IPS-18a (cell line): ENCODE measurements at regions not wholly inside any gene's neighbourhood (a gene's known extent, or its start where the extent isn't known, plus 50 kb on each side); places are given as distances from the start of the nearest gene placed in this dataset.
"Not testable (repeated sequence)": the region's sequence is repeated elsewhere in the genome, so short reads cannot be mapped to it uniquely, and the experiment has no call there.

Experiments
- H3K27ac ChIP-seq: one replicate; pipeline ENCODE4 v1.5.1; 2013; ENCODE audit warnings: low read length
- H3K27me3 ChIP-seq: one replicate; pipeline ENCODE4 v1.6.1; 2013; ENCODE audit warnings: mild to moderate bottlenecking, low read length; ENCODE audit not compliant: control insufficient read depth, insufficient read depth
- H3K36me3 ChIP-seq: one replicate; pipeline ENCODE4 v1.6.1; 2013; ENCODE audit warnings: low read depth, low read length; ENCODE audit not compliant: control insufficient read depth
- H3K4me1 ChIP-seq: one replicate; pipeline ENCODE4 v1.6.1; 2013; ENCODE audit warnings: low read depth, low read length; ENCODE audit not compliant: control insufficient read depth
- H3K4me3 ChIP-seq: one replicate; pipeline ENCODE4 v1.5.1; 2013; ENCODE audit warnings: low read length
- H3K9ac ChIP-seq: one replicate; pipeline ENCODE4 v1.6.1; 2013; ENCODE audit warnings: mild to moderate bottlenecking, low read length, moderate library complexity
- H3K9me3 ChIP-seq: one replicate; pipeline ENCODE4 v1.6.1; 2013; ENCODE audit warnings: low read depth, low read length; ENCODE audit not compliant: control insufficient read depth

GRCh38 chr6:113065611-113066010 is 718.5 kb downstream of the RFPL4B start:
- H3K27me3 ChIP-seq = no peaks in the 10 kb centered on the region

GRCh38 chr6:113067612-113068275 is 720.6 kb downstream of the RFPL4B start:
- no peaks in the 10 kb centered on the region for H3K9me3 ChIP-seq
- peaks cover 12% of the 10 kb centered on the region for H3K4me1 ChIP-seq
- no peaks in the 10 kb centered on the region for H3K36me3 ChIP-seq
- H3K4me3 ChIP-seq = no peak overlapping the region
- H3K27ac ChIP-seq = no peak overlapping the region
- H3K9ac ChIP-seq = no peak overlapping the region
- no peaks in the 10 kb centered on the region for H3K27me3 ChIP-seq

More at GRCh38 chr6:113065611-113066010, 718.5 kb downstream of the RFPL4B start:
- Histone ChIP-seq H3K36me3 (no peaks in the 10 kb centered on the region), H3K9ac (no peak overlapping the region), H3K27ac (no peak overlapping the region), H3K4me1 (peaks cover 12% of the 10 kb centered on the region), H3K4me3 (no peak overlapping the region), H3K9me3 (no peaks in the 10 kb centered on the region)

GRCh38 chr6:113068570-113068969 is 721.4 kb downstream of the RFPL4B start:
- H3K27me3 ChIP-seq = no peaks in the 10 kb centered on the region
- H3K27ac ChIP-seq = no peak overlapping the region
- no peak overlapping the region for H3K4me3 ChIP-seq
- peaks cover 12% of the 10 kb centered on the region for H3K4me1 ChIP-seq
- no peak overlapping the region for H3K9ac ChIP-seq
- H3K36me3 ChIP-seq = no peaks in the 10 kb centered on the region
- H3K9me3 ChIP-seq = no peaks in the 10 kb centered on the region

- not testable (repeated sequence) for H3K4me3 ChIP-seq, H3K36me3 ChIP-seq, H3K9me3 ChIP-seq, H3K9ac ChIP-seq, H3K4me1 ChIP-seq, H3K27me3 ChIP-seq, H3K27ac ChIP-seq
Measured at GRCh38 chr6:113070681-113071080, 723.6 kb downstream of the RFPL4B start.

GRCh38 chr6:113073611-113074191 is 726.6 kb downstream of the RFPL4B start:
- no peaks in the 10 kb centered on the region for H3K27me3 ChIP-seq
- H3K4me3 ChIP-seq = no peak overlapping the region
- no peaks in the 10 kb centered on the region for H3K9me3 ChIP-seq
- no peak overlapping the region for H3K9ac ChIP-seq
- H3K27ac ChIP-seq = no peak overlapping the region
- H3K36me3 ChIP-seq = no peaks in the 10 kb centered on the region
- H3K4me1 ChIP-seq = no peaks in the 10 kb centered on the region

- H3K4me1 ChIP-seq = no peaks in the 10 kb centered on the region
- H3K36me3 ChIP-seq = no peaks in the 10 kb centered on the region
- H3K27ac ChIP-seq = no peak overlapping the region
- H3K27me3 ChIP-seq = no peaks in the 10 kb centered on the region
- H3K4me3 ChIP-seq = no peak overlapping the region
- H3K9ac ChIP-seq = no peak overlapping the region
- H3K9me3 ChIP-seq = no peaks in the 10 kb centered on the region
Measured at GRCh38 chr6:113076116-113076515, 729.0 kb downstream of the RFPL4B start.

GRCh38 chr6:113076816-113077215 is 729.7 kb downstream of the RFPL4B start:
- H3K36me3 ChIP-seq = no peaks in the 10 kb centered on the region
- no peak overlapping the region for H3K4me3 ChIP-seq
- no peaks in the 10 kb centered on the region for H3K27me3 ChIP-seq
- H3K9me3 ChIP-seq = no peaks in the 10 kb centered on the region
- H3K27ac ChIP-seq = no peak overlapping the region
- H3K9ac ChIP-seq = no peak overlapping the region
- no peaks in the 10 kb centered on the region for H3K4me1 ChIP-seq

GRCh38 chr6:113077794-113078193 is 730.7 kb downstream of the RFPL4B start:
- no peaks in the 10 kb centered on the region for H3K27me3 ChIP-seq
- H3K9me3 ChIP-seq = no peaks in the 10 kb centered on the region
- H3K4me3 ChIP-seq = no peak overlapping the region
- H3K9ac ChIP-seq = no peak overlapping the region
- H3K36me3 ChIP-seq = no peaks in the 10 kb centered on the region
- H3K27ac ChIP-seq = no peak overlapping the region
- H3K4me1 ChIP-seq = no peaks in the 10 kb centered on the region

GRCh38 chr6:113078791-113079190 is 731.7 kb downstream of the RFPL4B start:
- Histone ChIP-seq H3K9me3 (no peaks in the 10 kb centered on the region), H3K27ac (no peak overlapping the region), H3K36me3 (no peaks in the 10 kb centered on the region), H3K4me3 (no peak overlapping the region), H3K27me3 (no peaks in the 10 kb centered on the region), H3K9ac (no peak overlapping the region), H3K4me1 (no peaks in the 10 kb centered on the region)

- H3K36me3 ChIP-seq = no peaks in the 10 kb centered on the region
- no peak overlapping the region for H3K9ac ChIP-seq
- H3K9me3 ChIP-seq = no peaks in the 10 kb centered on the region
- no peak overlapping the region for H3K27ac ChIP-seq
- H3K4me1 ChIP-seq = no peaks in the 10 kb centered on the region
- H3K27me3 ChIP-seq = no peaks in the 10 kb centered on the region
- no peak overlapping the region for H3K4me3 ChIP-seq
Measured at GRCh38 chr6:113082745-113083144, 735.6 kb downstream of the RFPL4B start.

- Histone ChIP-seq H3K27me3 (no peaks in the 10 kb centered on the region), H3K9me3 (no peaks in the 10 kb centered on the region), H3K4me3 (no peak overlapping the region), H3K27ac (no peak overlapping the region), H3K4me1 (no peaks in the 10 kb centered on the region), H3K36me3 (no peaks in the 10 kb centered on the region), H3K9ac (no peak overlapping the region)
Measured at GRCh38 chr6:113083947-113084346, 736.8 kb downstream of the RFPL4B start.

- no peak overlapping the region for H3K27ac ChIP-seq
- H3K4me3 ChIP-seq = no peak overlapping the region
- no peaks in the 10 kb centered on the region for H3K9me3 ChIP-seq
- no peaks in the 10 kb centered on the region for H3K36me3 ChIP-seq
- H3K4me1 ChIP-seq = no peaks in the 10 kb centered on the region
- no peaks in the 10 kb centered on the region for H3K27me3 ChIP-seq
- no peak overlapping the region for H3K9ac ChIP-seq
Measured at GRCh38 chr6:113089056-113089455, 741.9 kb downstream of the RFPL4B start.
